ENCODE measurements at regions not wholly inside any gene's neighbourhood (a gene's known extent, or its start where the extent isn't known, plus 50 kb on each side); places are given as distances from the start of the nearest gene placed in this dataset.

- no peak overlapping the region for H3K4me3 ChIP-seq
- intact Hi-C loops (cut with DNase I) = no loop called here
- DNase-seq = no peak
- H3K27me3 ChIP-seq = no peaks in the 10 kb centered on the region
- no peak for ATAC-seq
- H3K27ac ChIP-seq = no peak overlapping the region
- H3K4me1 ChIP-seq = no peaks in the 10 kb centered on the region
- H3K36me3 ChIP-seq = no peaks in the 10 kb centered on the region
- TF ChIP-seq CTCF (IDR thresholded peaks at IDR 0.05) = no peak
- H3K9me3 ChIP-seq = no peaks in the 10 kb centered on the region
Observed at GRCh38 chr10:128217136-128217535, 90.9 kb upstream of the MKI67 start.

- ATAC-seq (no peak), DNase-seq (no peak)
- Histone ChIP-seq H3K27ac (no peak overlapping the region), H3K9me3 (no peaks in the 10 kb centered on the region), H3K4me3 (no peak overlapping the region), H3K27me3 (peaks cover 2% of the 10 kb centered on the region), H3K36me3 (no peaks in the 10 kb centered on the region), H3K4me1 (no peaks in the 10 kb centered on the region)
- intact Hi-C loops (cut with DNase I) = no loop called here
- no peak for TF ChIP-seq CTCF (IDR thresholded peaks at IDR 0.05)
Observed at GRCh38 chr10:128218161-128218560, 91.9 kb upstream of the MKI67 start.

GRCh38 chr10:128219295-128219694, 93.1 kb upstream of the MKI67 start:
- Histone ChIP-seq H3K9me3 (no peaks in the 10 kb centered on the region), H3K27ac (no peak overlapping the region), H3K27me3 (peaks cover 8% of the 10 kb centered on the region), H3K4me3 (no peak overlapping the region), H3K4me1 (no peaks in the 10 kb centered on the region), H3K36me3 (no peaks in the 10 kb centered on the region)
- intact Hi-C loops (cut with DNase I) = no loop called here
- ATAC-seq (no peak), DNase-seq (no peak)
- TF ChIP-seq CTCF (IDR thresholded peaks at IDR 0.05) = no peak

- DNase-seq = no peak
- Histone ChIP-seq H3K27ac (no peak overlapping the region), H3K4me3 (no peak overlapping the region), H3K36me3 (no peaks in the 10 kb centered on the region), H3K9me3 (no peaks in the 10 kb centered on the region), H3K27me3 (peaks cover 8% of the 10 kb centered on the region), H3K4me1 (no peaks in the 10 kb centered on the region)
- no peak for TF ChIP-seq CTCF (IDR thresholded peaks at IDR 0.05)
- ATAC-seq = no peak
- intact Hi-C loops (cut with DNase I) = no loop called here
Observed at GRCh38 chr10:128220021-128220420, 93.8 kb upstream of the MKI67 start.

- ATAC-seq (no peak), DNase-seq (no peak)
- H3K27ac ChIP-seq = no peak overlapping the region
- no peak for TF ChIP-seq CTCF (IDR thresholded peaks at IDR 0.05)
- intact Hi-C loops (cut with DNase I) = no loop called here
- no peaks in the 10 kb centered on the region for H3K9me3 ChIP-seq
- H3K4me1 ChIP-seq = no peaks in the 10 kb centered on the region
- peaks cover 8% of the 10 kb centered on the region for H3K27me3 ChIP-seq
- H3K36me3 ChIP-seq = no peaks in the 10 kb centered on the region
- no peak overlapping the region for H3K4me3 ChIP-seq
Observed at GRCh38 chr10:128221117-128221516, 94.9 kb upstream of the MKI67 start.

- DNase-seq = no peak
- no peak for TF ChIP-seq CTCF (IDR thresholded peaks at IDR 0.05)
- intact Hi-C loops (cut with DNase I) = no loop called here
- H3K9me3 ChIP-seq = no peaks in the 10 kb centered on the region
- ATAC-seq = no peak
- H3K27ac ChIP-seq = no peak overlapping the region
- no peaks in the 10 kb centered on the region for H3K4me1 ChIP-seq
- H3K27me3 ChIP-seq = peaks cover 8% of the 10 kb centered on the region
- H3K36me3 ChIP-seq = no peaks in the 10 kb centered on the region
- H3K4me3 ChIP-seq = no peak overlapping the region
Observed at GRCh38 chr10:128221807-128222206, 95.6 kb upstream of the MKI67 start.
